NCI-H2227 (cell line): ENCODE measurements at regions not wholly inside any gene's neighbourhood (a gene's known extent, or its start where the extent isn't known, plus 50 kb on each side); places are given as distances from the start of the nearest gene placed in this dataset.
"Not testable (repeated sequence)": the region's sequence is repeated elsewhere in the genome, so short reads cannot be mapped to it uniquely, and the experiment has no call there.

Experiments
- DNase-seq: peaks from one replicate; lab custom pipeline; 2025; ENCODE audit not compliant: unreplicated experiment; lab: John Stamatoyannopoulos, UW

DNA sequence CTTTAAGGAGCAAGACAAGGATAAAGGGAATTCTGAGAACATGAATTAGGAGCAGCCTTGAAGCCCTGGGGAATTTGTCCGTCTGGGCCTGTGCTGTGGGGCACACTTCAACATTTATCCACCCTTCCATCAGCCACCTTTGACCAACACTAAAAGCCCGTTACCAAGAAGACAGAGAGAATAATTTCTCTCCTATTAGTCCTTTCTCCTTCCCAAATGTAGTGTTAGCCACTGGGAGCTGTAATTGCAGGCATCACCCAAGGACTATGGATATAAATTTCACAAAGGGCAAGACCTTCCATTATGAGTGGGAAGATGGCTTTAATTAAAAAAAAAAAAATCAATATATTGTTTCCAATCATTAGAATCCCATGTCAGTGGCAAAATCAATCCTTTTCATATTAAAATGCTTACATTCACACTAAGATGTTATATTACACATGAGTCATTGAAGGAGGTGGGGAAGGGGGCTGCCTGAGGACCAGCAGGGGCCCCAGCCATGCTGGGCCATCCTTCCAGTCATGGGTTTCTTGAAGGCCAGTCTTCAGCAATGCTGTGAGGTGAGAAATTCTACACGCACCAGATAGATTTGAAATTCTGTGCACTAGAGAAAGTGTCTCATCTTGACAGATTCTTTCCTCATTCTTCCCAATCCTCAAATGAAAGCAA, 292.5 kb upstream of the NRP1 start:
- DNase-seq, result no peak

DNA sequence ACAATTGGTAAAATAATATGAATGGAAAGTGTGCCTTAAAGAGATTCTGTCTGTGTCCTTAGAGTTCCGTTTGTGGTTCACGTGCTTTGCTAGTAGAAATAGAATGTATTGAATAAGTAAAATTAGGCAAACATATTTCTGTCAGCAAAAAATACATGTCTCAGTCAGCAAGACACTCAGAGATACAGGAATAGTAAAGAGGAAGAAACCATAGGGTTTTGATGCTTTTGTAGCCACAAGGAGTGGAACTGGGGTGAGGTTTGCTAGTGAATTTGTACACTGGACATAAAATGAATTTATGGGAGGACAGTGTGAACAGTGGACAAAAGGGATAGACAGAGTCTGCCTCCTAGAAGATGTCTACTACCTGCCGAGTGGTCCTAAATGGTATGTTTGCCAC, 289.2 kb upstream of the NRP1 start:
- DNase-seq, result no peak

DNA sequence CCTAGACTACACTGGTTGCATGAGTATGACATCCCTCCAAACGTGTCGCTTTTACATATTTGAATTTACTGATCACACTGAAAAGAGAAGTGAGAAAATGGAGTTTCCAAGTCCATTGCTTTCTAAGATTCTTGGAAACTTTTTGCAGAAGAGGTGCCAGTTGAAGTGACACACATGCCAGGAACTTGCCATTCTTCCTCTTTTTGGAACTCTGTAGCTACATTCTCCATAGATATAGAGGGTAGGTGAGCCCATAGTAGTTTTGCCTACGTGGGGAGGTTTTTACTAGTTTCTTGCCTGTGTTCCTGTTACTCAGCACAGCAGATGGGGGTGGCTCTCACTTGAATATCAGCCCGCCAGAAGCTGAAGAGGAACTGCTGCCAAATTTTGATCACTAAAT, 286.6 kb upstream of the NRP1 start:
- DNase-seq, result no peak

DNA sequence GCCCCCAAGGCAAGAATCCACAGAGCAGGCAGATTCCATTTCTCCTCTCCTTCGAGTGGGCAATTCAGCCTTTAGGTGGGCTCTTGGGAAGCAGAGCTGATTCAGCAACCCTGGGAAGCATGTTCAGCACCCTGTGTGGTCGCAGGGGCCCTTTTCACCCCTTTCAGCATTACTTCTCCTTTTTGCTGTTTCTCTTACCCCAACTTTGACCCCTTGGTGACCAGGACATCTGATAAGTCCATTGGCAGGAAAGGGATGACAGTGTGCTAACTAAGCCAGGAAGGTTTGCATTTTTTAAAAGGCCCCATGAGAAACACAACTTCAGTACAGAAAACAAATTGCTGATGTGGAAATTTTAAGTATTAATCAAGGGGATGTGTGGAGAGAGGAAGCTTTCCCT, 283.7 kb upstream of the NRP1 start:
- DNase-seq, result no peak

- no peak for DNase-seq
Observed at GRCh38 chr10:33617381-33618080, 283.1 kb upstream of the NRP1 start.

GRCh38 chr10:33616956-33617355, 282.5 kb upstream of the NRP1 start:
- DNase-seq, result no peak

GRCh38 chr10:33612551-33612950, 278.1 kb upstream of the NRP1 start:
- DNase-seq, result no peak

DNA sequence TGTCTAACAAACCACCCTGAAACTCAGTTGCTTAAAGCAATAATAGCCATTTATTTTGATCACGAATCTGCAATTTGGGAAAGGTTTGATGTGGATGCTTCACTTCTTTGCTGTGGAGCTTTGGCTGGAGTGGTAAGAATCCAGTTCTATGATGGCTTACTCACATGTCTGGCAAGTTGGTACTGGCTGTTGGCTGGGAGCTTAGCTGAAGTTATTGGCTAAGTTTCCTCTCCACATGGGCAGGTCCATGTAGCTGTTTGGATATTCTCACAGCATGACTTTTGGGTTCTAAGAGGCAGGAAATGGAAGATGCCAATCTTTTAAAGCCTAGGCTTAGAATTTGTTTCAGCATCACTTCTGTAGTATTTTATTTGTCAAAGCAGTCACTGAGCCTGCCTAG, 277.6 kb upstream of the NRP1 start:
- no peak for DNase-seq

DNA sequence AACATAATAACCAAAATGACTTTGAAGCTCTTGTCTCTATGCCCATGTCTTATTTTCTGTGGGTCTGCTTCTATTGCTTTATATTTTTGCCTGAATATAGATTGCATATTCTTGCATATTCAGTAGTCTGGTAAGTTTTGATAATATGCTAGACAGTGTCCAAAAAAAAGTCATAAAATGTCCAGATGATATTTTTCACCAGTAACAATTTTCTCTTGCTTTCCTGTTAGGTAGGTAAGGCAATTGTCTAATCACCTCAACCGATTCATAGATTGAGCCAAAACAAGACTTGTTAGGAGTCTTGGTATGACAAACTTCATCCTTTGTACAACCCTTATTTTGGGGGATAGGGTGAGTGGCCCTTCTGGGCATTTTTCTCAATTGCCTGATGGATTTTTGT, 277.0 kb upstream of the NRP1 start:
- no peak for DNase-seq

DNA sequence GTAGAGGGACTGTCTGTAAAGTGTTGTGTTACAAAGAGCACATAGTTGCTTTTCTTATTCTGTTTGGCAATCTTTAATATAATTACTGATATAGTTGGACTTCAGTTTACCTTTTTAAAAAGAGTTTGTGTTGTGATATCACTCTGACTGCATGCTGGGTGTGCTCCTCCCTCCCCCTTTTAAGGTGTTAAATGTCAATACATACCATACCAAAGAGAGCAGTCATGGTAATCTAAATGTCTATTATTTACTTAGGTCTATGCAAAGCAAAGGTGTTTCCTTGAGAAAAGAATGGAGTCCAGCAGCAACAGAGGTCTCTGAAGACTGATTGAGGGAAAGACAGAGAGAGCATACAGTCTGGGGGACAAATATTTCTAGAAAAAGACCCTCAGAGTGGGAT, 275.1 kb upstream of the NRP1 start:
- no peak for DNase-seq

DNA sequence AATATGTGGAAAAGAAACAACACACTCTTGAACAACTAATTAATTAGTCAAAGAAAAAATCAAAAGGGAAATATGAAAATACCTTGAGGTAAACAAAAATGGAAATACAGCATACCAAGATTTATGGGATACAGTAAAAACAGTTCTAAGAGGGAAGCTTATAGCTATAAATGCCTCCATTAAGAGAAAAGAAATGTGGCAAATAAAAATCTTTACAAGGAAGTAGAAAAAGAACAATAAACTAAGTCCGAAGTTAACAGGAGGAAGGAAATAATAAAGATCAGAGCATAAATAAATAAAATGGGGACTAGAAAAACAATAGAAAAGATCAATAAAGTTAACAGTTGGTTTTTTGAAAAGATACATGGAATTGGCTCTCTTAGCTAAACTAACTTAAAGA, 267.8 kb upstream of the NRP1 start:
- DNase-seq, result no peak

DNA sequence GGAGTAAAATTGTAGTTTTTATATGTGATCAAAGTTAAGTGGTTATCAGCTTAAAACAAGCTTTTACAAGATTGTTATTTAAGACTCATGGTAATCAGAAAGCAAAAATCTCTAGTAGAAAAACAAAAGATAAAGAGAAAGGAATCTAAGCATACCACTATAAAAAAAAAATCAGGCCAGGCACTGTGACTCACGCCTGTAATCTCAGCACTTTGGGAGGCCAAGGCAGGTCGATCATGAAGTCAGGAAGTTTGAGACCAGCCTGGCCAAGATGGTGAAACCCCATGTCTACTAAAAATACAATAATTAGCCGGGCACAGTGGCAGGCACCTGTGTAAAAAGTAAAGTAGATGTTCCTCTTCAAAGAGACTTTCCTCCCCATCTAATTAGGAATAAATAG, 265.9 kb upstream of the NRP1 start:
- DNase-seq, result no peak

- no peak for DNase-seq
Observed at GRCh38 chr10:33596422-33596821, 262.0 kb upstream of the NRP1 start.

GRCh38 chr10:33594475-33594874, 260.0 kb upstream of the NRP1 start:
- no peak for DNase-seq

DNA sequence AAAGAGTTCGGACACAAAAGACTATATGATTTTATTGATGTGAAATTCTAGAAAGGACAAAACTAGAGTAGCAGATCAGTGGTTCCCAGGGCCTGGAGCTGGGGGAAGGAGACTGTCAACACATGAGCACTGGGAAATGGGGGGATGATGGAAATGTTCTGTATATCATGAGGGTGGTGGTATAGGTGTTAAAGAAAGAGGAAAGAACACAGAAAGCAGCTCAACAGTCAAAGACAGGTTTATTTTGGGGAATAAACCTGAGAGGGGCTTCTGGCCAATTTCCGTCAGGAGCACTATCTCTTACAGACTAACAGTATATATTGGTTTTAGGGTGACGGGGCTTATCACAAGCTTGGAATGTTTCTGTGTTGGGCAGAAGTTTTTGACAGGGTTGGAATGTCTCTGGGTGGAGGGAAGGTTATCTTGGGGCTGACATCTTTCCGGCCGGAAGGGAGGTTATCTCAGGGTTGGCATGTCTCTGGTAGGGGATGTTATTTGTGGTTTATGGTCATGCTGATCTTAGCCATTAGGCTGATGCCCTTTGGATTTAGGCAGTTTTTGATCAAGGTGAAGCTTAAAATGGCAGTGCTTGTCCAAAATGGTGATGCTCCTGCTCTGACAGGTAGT, 254.6 kb upstream of the NRP1 start:
- no peak for DNase-seq

DNA sequence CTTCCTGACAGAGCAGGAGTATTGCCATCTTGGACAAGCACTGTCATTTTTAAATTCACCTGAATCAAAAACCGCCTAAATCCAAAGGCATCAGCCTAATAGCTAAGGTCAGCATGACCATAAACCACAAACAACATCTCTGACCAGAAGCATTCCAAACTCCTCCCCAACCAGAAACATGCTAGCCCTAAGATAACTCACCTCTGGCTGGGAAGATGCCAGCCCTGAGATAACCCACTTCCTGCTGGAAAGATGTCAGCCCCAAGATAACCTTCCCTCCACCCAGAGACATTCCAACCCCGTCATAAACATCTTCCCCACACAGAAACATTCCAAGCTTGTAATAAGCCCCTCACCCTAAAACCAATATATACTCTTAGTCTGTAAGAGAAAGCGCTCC, 250.1 kb upstream of the NRP1 start:
- not testable (repeated sequence) for DNase-seq

GRCh38 chr10:33579996-33580395, 245.5 kb upstream of the NRP1 start:
- DNase-seq, result no peak

DNA sequence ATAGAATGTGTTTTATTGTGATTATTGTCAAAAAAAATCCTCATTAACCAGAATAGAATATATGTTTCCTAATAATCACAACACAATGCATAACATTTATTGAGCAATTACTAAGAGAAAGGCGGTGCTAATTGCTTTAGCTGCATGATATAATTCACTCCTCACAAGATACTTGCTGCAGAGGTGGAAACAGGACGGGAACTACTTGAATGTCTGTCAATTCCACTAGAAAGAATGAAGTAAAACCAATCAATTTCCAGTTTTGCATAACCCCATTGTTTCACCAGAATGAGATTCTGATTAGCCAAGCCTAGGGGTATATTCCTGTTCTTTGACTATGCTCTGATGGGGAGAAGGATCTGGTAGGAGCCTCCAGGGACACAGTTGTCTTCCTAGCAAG, 239.1 kb upstream of the NRP1 start:
- no peak for DNase-seq

- no peak for DNase-seq
Observed at GRCh38 chr10:33571616-33572015, 237.1 kb upstream of the NRP1 start.

DNA sequence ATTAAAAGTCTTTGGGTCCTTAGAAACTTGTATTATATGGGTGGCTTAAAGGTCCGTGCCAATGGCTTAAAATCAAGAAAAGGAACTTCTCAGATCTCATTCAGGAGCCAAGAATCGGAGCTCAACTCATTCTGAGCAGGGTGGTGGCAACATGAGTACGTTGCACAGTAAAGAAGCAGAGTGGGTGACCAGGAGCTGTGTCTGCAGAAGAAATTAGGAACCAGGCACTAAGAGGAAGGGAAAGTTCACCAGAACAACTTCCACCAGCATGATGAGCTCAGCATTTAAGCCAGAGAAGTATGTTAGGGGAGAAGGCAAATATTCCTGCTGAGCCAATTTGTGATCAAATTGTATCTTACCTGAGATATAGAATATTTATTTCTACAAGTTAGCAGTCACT, 236.0 kb upstream of the NRP1 start:
- DNase-seq, result no peak

DNA sequence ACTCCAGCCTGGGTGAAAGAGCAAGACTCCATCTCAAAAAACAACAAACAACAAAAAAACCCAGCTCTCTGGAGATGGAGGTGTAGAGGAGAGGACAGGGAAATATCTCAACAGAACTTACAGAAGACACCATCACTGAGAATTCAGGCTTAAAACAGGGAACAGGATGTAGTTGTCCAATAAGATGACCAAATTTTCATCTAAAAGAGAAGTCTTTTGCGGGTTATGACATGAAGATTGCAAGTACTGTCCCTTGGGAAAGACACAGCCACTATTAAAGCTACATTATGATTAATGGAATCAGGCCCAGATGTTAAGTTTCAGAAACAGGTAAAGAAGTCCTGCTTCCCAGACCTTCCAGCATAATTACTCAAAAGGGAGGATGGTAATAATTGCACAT, 235.2 kb upstream of the NRP1 start:
- DNase-seq, result no peak

- DNase-seq, result no peak
Observed at GRCh38 chr10:33566426-33566825, 232.0 kb upstream of the NRP1 start.

GRCh38 chr10:33566001-33566400, 231.5 kb upstream of the NRP1 start:
- no peak for DNase-seq
